ENCODE measurements at regions not wholly inside any gene's neighbourhood (a gene's known extent, or its start where the extent isn't known, plus 50 kb on each side); places are given as distances from the start of the nearest gene placed in this dataset.

GRCh38 chr9:20074291-20074690 is 285.5 kb upstream of the SLC24A2 start:
- intact Hi-C loops (cut with DNase I) = no loop called here
- DNase-seq (no peak), ATAC-seq (no peak)

DNA sequence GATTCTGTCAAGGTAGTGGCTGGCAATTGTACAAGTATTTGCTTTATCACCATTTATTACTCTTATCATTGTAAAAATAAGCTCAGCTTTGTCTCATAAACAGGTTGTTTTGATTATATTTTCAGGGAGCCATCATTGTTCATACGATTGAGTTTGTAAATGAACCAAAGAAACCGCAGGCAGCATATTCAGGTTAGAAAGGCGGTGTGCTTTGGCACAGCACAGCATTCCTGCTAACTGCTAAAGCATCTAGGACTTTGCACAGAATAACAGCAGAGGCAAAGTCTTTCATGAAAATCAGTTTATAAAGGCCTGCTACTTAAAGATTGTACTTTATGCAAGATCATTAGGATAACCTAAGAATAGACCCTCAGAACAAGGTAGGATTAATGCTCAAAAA is 281.5 kb upstream of the SLC24A2 start:
- DNase-seq = no peak
- intact Hi-C loops (cut with DNase I) = no loop called here

GRCh38 chr9:20065796-20066700 is 277.2 kb upstream of the SLC24A2 start:
- DNase-seq (no peak), ATAC-seq (no peak)
- intact Hi-C loops (cut with DNase I) = no loop called here

More for the DNA sequence above, 281.5 kb upstream of the SLC24A2 start:
- ATAC-seq = no peak

DNA sequence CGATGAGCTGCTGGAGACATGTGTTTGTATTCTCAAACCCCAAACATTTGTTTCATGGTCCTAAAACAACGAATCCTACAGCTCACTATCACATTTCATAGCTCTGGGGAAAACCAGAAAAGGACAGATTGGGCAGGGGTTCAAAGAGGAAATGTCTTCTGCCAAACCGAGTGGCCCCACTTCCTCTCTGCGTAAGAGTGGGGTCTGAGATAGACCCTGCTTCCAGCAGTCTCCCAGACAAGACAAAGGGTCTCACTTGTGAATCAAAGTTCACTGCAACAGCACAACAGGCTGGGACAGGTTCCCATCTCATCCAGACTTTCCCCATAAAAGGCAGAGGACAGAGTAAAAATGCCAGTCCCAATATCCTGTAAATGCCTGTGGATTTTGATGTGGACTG is 276.2 kb upstream of the SLC24A2 start:
- DNase-seq (no peak), ATAC-seq (no peak)
- intact Hi-C loops (cut with DNase I) = no loop called here

DNA sequence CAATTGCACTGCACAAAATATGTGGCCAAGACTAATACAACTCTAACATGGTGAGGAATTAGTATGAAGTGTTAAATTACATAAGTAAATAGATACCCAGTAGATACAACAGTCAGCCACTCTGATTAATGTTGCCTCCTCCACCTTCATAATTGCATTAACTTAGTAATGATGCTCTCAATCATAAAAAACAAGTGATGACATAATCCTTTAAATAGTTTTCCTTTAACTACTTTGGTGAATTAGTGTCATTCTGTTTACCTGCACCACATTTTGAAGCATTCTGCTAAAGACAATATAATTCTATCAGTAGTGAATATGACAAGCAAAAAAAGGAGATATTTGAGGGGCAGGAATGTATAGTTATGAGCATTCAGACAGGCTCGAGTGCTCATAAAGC is 265.9 kb upstream of the SLC24A2 start:
- intact Hi-C loops (cut with DNase I) = no loop called here
- DNase-seq (no peak), ATAC-seq (no peak)

GRCh38 chr9:20048985-20049384 is 260.1 kb upstream of the SLC24A2 start:
- ATAC-seq (no peak), DNase-seq (no peak)
- intact Hi-C loops (cut with DNase I) = no loop called here

DNA sequence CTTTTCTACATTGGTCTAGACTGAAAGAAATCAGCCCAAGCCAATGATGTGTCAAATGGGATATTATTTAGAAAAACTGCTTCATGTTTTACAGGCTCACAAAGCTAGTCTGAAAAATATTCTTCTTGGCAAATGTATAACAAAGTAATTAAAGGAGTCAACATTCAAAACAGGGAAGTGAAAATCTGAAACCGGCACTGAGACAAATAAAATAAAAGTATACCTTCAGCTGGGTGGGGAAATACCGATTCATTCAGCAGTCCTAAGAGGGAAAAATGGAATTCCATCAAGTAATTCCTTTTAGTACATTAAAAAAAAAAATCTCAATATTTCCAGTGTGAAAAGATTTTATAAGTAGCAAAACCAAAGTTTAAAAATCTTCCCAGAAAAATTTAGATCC is 259.6 kb upstream of the SLC24A2 start:
- ATAC-seq = no peak
- intact Hi-C loops (cut with DNase I) = no loop called here
- no peak for DNase-seq

- DNase-seq = no peak
- ATAC-seq = no peak
- intact Hi-C loops (cut with DNase I) = no loop called here
These were observed 255.8 kb upstream of the SLC24A2 start for GRCh38 chr9:20044686-20045085.

GRCh38 chr9:20043461-20043860 is 254.6 kb upstream of the SLC24A2 start:
- intact Hi-C loops (cut with DNase I) = no loop called here

DNA sequence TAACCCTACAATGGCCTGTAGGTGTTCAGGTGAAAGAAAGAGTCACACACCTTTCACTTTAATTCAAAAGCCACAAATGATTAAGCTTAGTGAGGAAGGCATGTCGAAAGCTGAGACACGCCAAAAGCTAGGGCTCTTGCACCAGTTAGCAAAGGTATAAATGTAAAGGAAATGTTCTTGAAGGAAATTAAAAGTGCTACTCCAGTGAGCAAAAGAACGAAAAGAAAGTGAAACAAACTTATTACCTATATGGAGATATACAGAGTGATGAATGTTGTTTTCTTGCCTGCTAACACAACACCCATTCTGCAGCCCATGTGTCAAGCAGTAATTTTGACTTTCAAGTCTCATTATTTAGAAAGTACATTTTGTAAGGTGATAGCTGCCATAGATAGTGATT is 254.2 kb upstream of the SLC24A2 start:
- intact Hi-C loops (cut with DNase I) = no loop called here
- ATAC-seq (no peak), DNase-seq (no peak)

More at GRCh38 chr9:20043461-20043860, 254.6 kb upstream of the SLC24A2 start:
- DNase-seq (no peak), ATAC-seq (no peak)

GRCh38 chr9:20042128-20042711 is 253.4 kb upstream of the SLC24A2 start:
- intact Hi-C loops (cut with DNase I) = no loop called here
- DNase-seq = no peak
- ATAC-seq = no peak

- ATAC-seq = peak in 1 of 2 donors; percentile 15
- intact Hi-C loops (cut with DNase I) = no loop called here
- no peak for DNase-seq
These were observed 252.9 kb upstream of the SLC24A2 start for GRCh38 chr9:20041697-20042081.

GRCh38 chr9:20040991-20041696 is 252.3 kb upstream of the SLC24A2 start:
- intact Hi-C loops (cut with DNase I) = no loop called here
- DNase-seq = no peak
- ATAC-seq = peak in 1 of 2 donors; percentile 63

DNA sequence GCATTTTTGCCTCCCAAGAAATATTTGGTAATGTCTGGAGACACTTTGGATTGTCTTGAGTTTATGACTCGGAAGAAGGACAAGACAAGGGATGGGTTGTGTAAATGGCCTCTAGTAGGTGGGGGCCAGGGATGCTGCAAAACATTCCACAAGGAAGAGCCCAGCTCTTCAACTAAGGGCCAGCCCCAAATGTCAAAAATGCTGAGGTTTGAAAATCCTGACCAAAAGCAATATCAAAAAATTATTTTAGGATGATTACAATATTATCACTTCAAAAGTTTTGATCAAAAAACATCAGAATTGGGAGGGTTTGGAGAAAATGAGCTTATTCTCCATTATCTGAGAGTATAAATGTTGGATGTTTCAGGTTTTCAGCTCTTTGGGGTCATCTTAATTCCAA is 248.9 kb upstream of the SLC24A2 start:
- no peak for ATAC-seq
- no peak for DNase-seq
- intact Hi-C loops (cut with DNase I) = no loop called here

DNA sequence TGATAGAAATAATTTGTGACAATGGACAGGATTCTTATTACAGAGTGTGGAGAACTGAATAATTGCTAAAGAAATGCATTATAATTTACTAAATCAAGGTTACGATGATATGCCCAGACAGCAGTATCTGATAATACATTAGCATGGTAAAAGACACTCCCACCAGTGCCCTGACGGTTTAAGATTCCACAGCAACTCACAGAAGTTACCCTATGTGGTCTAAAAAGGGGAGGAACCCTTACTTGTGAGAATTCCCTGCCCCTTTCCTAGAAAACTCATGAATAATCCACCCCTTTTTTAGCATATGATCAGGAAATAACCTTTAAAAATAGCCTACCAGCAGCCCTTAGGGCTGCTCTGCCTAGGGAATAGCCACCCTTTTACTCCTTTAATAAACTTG is 244.7 kb upstream of the SLC24A2 start:
- no peak for DNase-seq
- no peak for ATAC-seq
- intact Hi-C loops (cut with DNase I) = no loop called here

GRCh38 chr9:20032413-20033006 is 243.7 kb upstream of the SLC24A2 start:
- intact Hi-C loops (cut with DNase I) = no loop called here
- peak; percentile 22 for DNase-seq
- ATAC-seq = peak in 1 of 2 donors; percentile 51

DNA sequence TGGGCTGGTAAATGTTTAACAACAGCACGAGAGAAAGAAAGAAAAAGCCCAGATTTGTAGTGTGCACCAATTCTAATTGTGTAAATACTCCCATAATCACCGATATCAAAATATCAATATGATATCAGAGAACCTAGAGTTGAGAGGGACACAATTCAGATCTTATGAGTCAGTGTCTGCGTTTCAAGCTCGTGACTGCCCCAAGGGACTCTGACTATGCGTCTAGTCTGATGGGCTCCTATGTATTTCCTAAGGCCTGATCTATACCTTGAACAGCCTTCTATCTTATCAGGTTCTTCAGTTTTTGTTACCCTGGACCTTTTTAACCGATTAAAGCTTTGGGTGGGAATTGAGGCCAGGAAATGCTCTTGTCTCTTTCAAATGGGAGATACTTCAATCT is 243.0 kb upstream of the SLC24A2 start:
- intact Hi-C loops (cut with DNase I) = no loop called here
- no peak for ATAC-seq
- DNase-seq = no peak

DNA sequence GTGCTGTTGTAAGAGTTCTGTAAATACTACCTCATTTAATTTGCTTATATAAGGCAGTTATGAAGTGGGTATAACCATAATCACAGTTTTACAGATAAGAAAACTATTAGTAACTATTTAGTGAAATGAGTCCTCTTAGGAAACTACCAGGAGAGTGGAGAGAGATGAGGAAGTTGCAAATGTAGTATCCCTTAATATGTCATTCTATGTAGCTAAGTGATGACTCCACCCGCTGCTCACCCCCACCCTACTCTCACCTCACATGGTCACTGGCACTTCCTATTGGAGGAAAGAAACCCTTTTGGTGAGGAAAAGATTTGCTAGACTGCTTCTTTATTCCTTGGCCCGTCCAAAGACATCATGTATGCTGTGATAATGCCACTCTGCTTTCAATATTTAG is 241.8 kb upstream of the SLC24A2 start:
- ATAC-seq (no peak), DNase-seq (no peak)
- intact Hi-C loops (cut with DNase I) = no loop called here

GRCh38 chr9:20030221-20030620 is 241.4 kb upstream of the SLC24A2 start:
- DNase-seq (no peak), ATAC-seq (no peak)
- intact Hi-C loops (cut with DNase I) = no loop called here

- ATAC-seq = peak in 1 of 2 donors; percentile 51
- no peak for DNase-seq
- intact Hi-C loops (cut with DNase I) = no loop called here
These were observed 240.0 kb upstream of the SLC24A2 start for GRCh38 chr9:20028849-20029231.

All from left cardiac atrium (tissue), 4 donors.